ENCODE measurements at regions not wholly inside any gene's neighbourhood (a gene's known extent, or its start where the extent isn't known, plus 50 kb on each side); places are given as distances from the start of the nearest gene placed in this dataset.

GRCh38 chr11:97254790-97255189, 865.0 kb downstream of the JRKL start:
- TF ChIP-seq CTCF (conservative IDR thresholded peaks at IDR 0.05; ENCODE audit: low read depth, low read length) (no peak), POLR2A (IDR thresholded peaks at IDR 0.05; ENCODE audit: low read depth, low read length) (no peak), CEBPB (IDR thresholded peaks at IDR 0.05; ENCODE audit: low read depth, low read length) (no peak), USF2 (IDR thresholded peaks at IDR 0.05; ENCODE audit: low read depth, low read length) (no peak), RFX5 (IDR thresholded peaks at IDR 0.05; ENCODE audit: low read depth, low read length) (no peak)

Measured in IMR-90 (cell line).